H1 (cell line): ENCODE measurements at regions not wholly inside any gene's neighbourhood (a gene's known extent, or its start where the extent isn't known, plus 50 kb on each side); places are given as distances from the start of the nearest gene placed in this dataset.

Experiments
- KDM4A ChIP-seq: IDR thresholded peaks from one replicate; pipeline ENCODE4 v1.7.1; 2012; ENCODE audit warnings: low read depth, mild to moderate bottlenecking, moderate library complexity, low read length, inconsistent platforms; ENCODE audit not compliant: severe bottlenecking
- MAFK ChIP-seq: IDR thresholded peaks from 2 replicates; pipeline ENCODE4 v1.6.1; 2012; ENCODE audit warnings: low read depth, mild to moderate bottlenecking, improper control_type of control experiment, low read length
- NRF1 ChIP-seq: IDR thresholded peaks from 2 replicates; pipeline ENCODE4 v1.6.1; 2011; ENCODE audit warnings: mild to moderate bottlenecking, low read depth, low read length, improper control_type of control experiment
- TCF12 ChIP-seq: IDR thresholded peaks from 2 replicates; pipeline ENCODE4 v1.6.1; 2011; ENCODE audit warnings: low read depth, mild to moderate bottlenecking, low read length

GRCh38 chr5:129216001-129216400 lies 121.5 kb downstream of the ISOC1 start (continued):
- TF ChIP-seq KDM4A (no peak), NRF1 (no peak), TCF12 (no peak), MAFK (no peak)
